HG03108 (cell line): ENCODE measurements at regions not wholly inside any gene's neighbourhood (a gene's known extent, or its start where the extent isn't known, plus 50 kb on each side); places are given as distances from the start of the nearest gene placed in this dataset.
"Not testable (repeated sequence)": the region's sequence is repeated elsewhere in the genome, so short reads cannot be mapped to it uniquely, and the experiment has no call there.

Source experiments
- ATAC-seq: cut with Tn5 transposase; IDR thresholded peaks from one replicate; pipeline ENCODE4 v1.9.1; 2021; ENCODE audit warnings: moderate library complexity; ENCODE audit not compliant: unreplicated experiment

GRCh38 chrX:106493210-106493816, 118.5 kb upstream of the RADX start:
- ATAC-seq = not testable (repeated sequence)

- no peak for ATAC-seq
Measured at GRCh38 chrX:106499473-106499872, 112.3 kb upstream of the RADX start.

- ATAC-seq = no peak
Measured at GRCh38 chrX:106510713-106511403, 100.9 kb upstream of the RADX start.
